Cardiac fibroblast (primary cell): ENCODE measurements at regions not wholly inside any gene's neighbourhood (a gene's known extent, or its start where the extent isn't known, plus 50 kb on each side); places are given as distances from the start of the nearest gene placed in this dataset.

Source experiments
- DNase-seq, 2 donors: peaks; one replicate each; pipeline versions ENCODE4 v3.0.0 to v3.0.0-alpha.2; 2010; ENCODE audit warnings: low read depth in 2 of 2
- H3K4me3 ChIP-seq, 2 donors: replicated peaks in 1 of 2; 1 replicate in 1 of 2; 2 replicates in 1 of 2; pipeline ENCODE4 v1.5.1; 2011; ENCODE audit warnings: low read depth in 2 of 2, low read length in 2 of 2, mild to moderate bottlenecking in 2 of 2, moderate library complexity in 1 of 2
- CTCF ChIP-seq: IDR thresholded peaks from one replicate; pipeline ENCODE4 v1.5.1; 2011; ENCODE audit warnings: low read depth, mild to moderate bottlenecking, low read length, inconsistent platforms

- TF ChIP-seq CTCF: no peak
- no peak overlapping the region for H3K4me3 ChIP-seq
- DNase-seq: no peak
These were observed 578.4 kb upstream of the WWC1 start for GRCh38 chr5:167712986-167713585.

DNA sequence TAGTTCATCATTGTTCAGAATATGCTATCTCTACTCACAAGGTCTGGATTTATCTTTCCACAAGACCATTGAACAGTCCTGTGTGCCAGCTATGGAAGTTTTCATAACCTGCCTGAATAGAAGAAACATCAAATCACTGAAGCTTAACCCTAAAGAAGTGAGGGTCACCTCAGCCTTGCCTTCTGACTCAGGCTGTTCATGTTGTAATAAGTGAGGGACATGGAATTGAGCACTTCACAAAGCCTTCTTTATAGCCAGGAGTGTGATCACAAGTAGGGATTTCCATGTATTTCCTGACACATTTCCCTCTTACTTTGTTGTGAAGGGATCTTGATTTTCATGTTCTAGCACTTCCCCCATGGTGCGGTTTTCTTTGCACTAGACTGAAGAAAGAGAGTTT lies 577.5 kb upstream of the WWC1 start:
- TF ChIP-seq CTCF: no peak
- no peak overlapping the region for H3K4me3 ChIP-seq
- no peak for DNase-seq

- DNase-seq: no peak
- TF ChIP-seq CTCF: no peak
- no peak overlapping the region for H3K4me3 ChIP-seq
These were observed 575.2 kb upstream of the WWC1 start for GRCh38 chr5:167716126-167716775.

GRCh38 chr5:167720259-167720658 lies 571.2 kb upstream of the WWC1 start:
- no peak overlapping the region for H3K4me3 ChIP-seq
- no peak for TF ChIP-seq CTCF
- peak in 1 of 2 donors; percentile 58 for DNase-seq

GRCh38 chr5:167720676-167721260 lies 570.7 kb upstream of the WWC1 start:
- no peak for TF ChIP-seq CTCF
- DNase-seq: peak in 1 of 2 donors; percentile 31
- no peak overlapping the region for H3K4me3 ChIP-seq

GRCh38 chr5:167721926-167722440 lies 569.5 kb upstream of the WWC1 start:
- no peak for DNase-seq
- TF ChIP-seq CTCF: no peak
- H3K4me3 ChIP-seq: no peak overlapping the region
